ENCODE measurements at regions not wholly inside any gene's neighbourhood (a gene's known extent, or its start where the extent isn't known, plus 50 kb on each side); places are given as distances from the start of the nearest gene placed in this dataset.

DNA sequence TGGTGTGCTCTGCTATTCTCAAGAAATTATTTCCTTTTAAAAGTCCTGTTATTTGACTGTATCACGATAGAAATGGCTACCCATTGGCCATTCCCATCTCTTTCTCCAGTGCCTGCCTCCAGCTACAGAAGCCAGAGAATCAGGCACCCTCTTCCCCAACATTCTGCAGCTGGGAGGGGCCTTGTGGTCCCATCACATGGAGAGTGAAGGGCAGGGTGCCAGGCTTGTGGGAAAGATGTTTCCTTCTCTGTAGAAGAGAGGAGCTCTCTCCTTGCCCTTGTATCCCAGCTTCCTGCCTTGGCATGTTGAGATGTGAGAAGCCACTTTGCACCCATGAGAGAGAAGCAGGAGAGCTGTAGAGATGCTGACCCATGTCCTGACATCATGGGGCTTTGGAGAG lies 465.0 kb downstream of the MTRR start:
- ChIA-PET POLR2A (no interaction called here), CTCF (no interaction called here)
- no peak overlapping the region for H3K9ac ChIP-seq
- no peak overlapping the region for H3K4me3 ChIP-seq (ENCODE audit: low read depth in 2 of 2, low read length in 1 of 2)
- H3K27me3 ChIP-seq (ENCODE audit: insufficient read depth): no peaks in the 10 kb centered on the region; the same call in 1 of the 2 replicates
- no peak for DNase-seq
- no peak overlapping the region for H2AFZ ChIP-seq (ENCODE audit: low read depth)
- no peaks in the 10 kb centered on the region for H3K9me2 ChIP-seq
- TF ChIP-seq RFX5 (IDR thresholded peaks at IDR 0.05; ENCODE audit: low read length) (no peak), MAX (IDR thresholded peaks at IDR 0.05; ENCODE audit: low read depth) (no peak), ZBTB33 (IDR thresholded peaks at IDR 0.05; ENCODE audit: borderline replicate concordance, low read depth) (no peak), NFIC (IDR thresholded peaks at IDR 0.05; ENCODE audit: borderline replicate concordance) (no peak), MXI1 (IDR thresholded peaks at IDR 0.05; ENCODE audit: low read depth, low read length) (no peak), JUND (IDR thresholded peaks at IDR 0.05) (no peak), TAF1 (IDR thresholded peaks at IDR 0.05; ENCODE audit: borderline replicate concordance, low read depth, low read length) (no peak), CHD2 (IDR thresholded peaks at IDR 0.05; ENCODE audit: low read length, partially characterized antibody) (no peak), FOXJ3 (CRISPR knock-in tag; IDR thresholded peaks at IDR 0.05) (no peak), TCF12 (IDR thresholded peaks at IDR 0.05) (no peak), IRF3 (IDR thresholded peaks at IDR 0.05; ENCODE audit: low read depth, low read length) (no peak), EP300 (IDR thresholded peaks at IDR 0.05; ENCODE audit: borderline replicate concordance in 1 of 2, low read depth in 1 of 2, low read length in 1 of 2) (no peak), FOSL2 (IDR thresholded peaks at IDR 0.05; ENCODE audit: borderline replicate concordance, low read depth) (no peak), MEF2A (IDR thresholded peaks at IDR 0.05; ENCODE audit: borderline replicate concordance, low read depth) (no peak), TEAD4 (IDR thresholded peaks at IDR 0.05; ENCODE audit: borderline replicate concordance, insufficient read depth) (no peak), ELF1 (IDR thresholded peaks at IDR 0.05) (no peak)
- TF ChIP-seq, protein P1, sequence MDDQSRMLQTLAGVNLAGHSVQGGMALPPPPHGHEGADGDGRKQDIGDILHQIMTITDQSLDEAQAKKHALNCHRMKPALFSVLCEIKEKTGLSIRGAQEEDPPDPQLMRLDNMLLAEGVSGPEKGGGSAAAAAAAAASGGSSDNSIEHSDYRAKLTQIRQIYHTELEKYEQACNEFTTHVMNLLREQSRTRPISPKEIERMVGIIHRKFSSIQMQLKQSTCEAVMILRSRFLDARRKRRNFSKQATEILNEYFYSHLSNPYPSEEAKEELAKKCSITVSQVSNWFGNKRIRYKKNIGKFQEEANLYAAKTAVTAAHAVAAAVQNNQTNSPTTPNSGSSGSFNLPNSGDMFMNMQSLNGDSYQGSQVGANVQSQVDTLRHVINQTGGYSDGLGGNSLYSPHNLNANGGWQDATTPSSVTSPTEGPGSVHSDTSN (IDR thresholded peaks at IDR 0.05): no peak
- no peaks in the 10 kb centered on the region for H4K20me1 ChIP-seq (ENCODE audit: insufficient read depth)
- no peak overlapping the region for H3K27ac ChIP-seq (ENCODE audit: low read depth in 2 of 2, low read length in 1 of 2)
- 0% methylated on average over 1 of the region's 1 CpG for WGBS (ENCODE audit: low lambda C conversion rate)
- H3K4me2 ChIP-seq: no peak overlapping the region
- no peaks in the 10 kb centered on the region for H3K36me3 ChIP-seq (replicated peaks in 1 of 2; ENCODE audit: control insufficient read depth in 1 of 2, insufficient read depth in 2 of 2, low read length in 1 of 2)
- H3K9me3 ChIP-seq: no peaks in the 10 kb centered on the region
- H3K4me1 ChIP-seq (ENCODE audit: control insufficient read depth in 1 of 2, insufficient read depth in 2 of 2, low read depth in 1 of 2, low read length in 1 of 2): no peaks in the 10 kb centered on the region
- no peaks in the 10 kb centered on the region for H3K79me2 ChIP-seq (ENCODE audit: insufficient read depth)
- no peaks in the 10 kb centered on the region for H3F3A ChIP-seq (replicated peaks; ENCODE audit: insufficient read depth)

Measured in SK-N-SH (cell line).